GM10266 (cell line): ENCODE measurements at regions not wholly inside any gene's neighbourhood (a gene's known extent, or its start where the extent isn't known, plus 50 kb on each side); places are given as distances from the start of the nearest gene placed in this dataset.

Experiments
- DNase-seq: peaks from one replicate; pipeline ENCODE4 v3.0.0; 2012; ENCODE audit errors: extremely low spot score
- CTCF ChIP-seq: IDR thresholded peaks from 2 replicates; pipeline ENCODE4 v1.5.1; 2012; ENCODE audit warnings: mild to moderate bottlenecking, low read depth; ENCODE audit not compliant: control insufficient read depth, insufficient read depth; ENCODE audit errors: missing control alignments

DNA sequence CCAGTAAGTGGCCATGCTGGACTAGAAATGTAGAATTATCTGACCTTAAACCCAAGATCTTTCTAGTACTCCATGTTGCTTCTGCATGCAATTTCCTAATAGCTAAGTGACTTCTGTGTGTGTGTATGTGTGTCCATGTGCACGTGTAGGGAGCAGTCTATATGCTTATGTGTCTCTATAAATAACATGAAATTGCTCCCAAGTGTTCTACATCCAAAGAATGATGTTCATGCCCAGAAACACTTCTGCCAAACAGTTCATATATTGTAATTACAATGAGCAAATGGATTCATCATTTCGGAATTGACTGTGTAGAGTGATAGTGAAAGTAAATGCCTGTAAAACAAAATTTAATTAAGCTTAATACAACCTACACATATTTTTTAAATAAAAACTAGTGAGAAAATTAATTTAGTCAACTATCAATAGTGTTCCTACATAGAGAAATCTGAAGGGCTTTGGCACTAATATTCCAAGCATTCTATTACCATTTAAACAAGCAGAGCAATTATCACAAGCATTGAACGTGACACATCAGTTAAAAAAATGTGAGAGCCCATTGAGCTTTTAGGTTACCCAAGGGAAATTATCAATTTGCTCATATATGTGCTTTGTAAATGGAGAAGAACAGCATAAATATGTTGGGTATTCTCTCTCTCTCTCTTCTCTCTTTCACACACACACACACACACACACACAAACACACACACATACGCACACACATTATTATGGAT is 1067.4 kb downstream of the CNTNAP5 start:
- DNase-seq: no peak
- TF ChIP-seq CTCF: no peak

- no peak for TF ChIP-seq CTCF
Observed at GRCh38 chr2:125095826-125096225, 1070.7 kb downstream of the CNTNAP5 start.

DNA sequence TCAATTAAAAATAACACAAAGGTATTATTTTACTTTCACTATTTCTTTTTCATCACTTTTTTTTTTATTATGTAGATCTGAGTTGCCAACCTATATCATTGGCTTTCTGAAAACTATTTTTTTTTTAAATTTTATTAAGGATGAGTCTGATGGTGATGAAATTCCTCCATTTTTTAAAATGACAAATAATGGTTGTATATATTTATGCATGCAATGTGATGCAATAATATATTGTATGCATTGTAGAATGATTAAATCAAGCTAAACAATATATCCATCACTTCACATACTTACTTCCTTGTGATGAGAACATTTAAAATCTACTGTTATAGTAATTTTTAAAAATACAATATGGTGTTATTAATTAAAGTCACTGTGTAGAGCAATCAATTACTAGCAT is 1081.6 kb downstream of the CNTNAP5 start:
- TF ChIP-seq CTCF: no peak
- no peak for DNase-seq

More at GRCh38 chr2:125095826-125096225, 1070.7 kb downstream of the CNTNAP5 start:
- no peak for DNase-seq

DNA sequence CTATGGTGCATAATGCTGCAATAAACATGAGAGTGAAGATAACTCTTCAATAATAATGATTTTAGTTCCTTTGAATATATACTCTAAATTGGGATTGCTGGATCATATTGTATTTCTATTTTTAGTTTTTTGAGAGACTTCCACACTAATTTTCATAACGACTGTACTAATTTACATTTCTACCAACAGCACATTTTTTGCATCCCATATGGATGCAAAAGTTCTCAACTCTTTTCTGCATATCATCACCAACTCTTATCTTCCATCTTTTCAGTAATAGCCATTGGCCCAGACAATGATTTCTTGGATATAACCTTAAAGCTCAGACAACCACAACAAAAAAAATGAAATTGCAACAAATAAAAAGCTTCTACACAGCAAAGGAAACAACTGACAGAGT is 1082.4 kb downstream of the CNTNAP5 start:
- no peak for TF ChIP-seq CTCF
- no peak for DNase-seq

DNA sequence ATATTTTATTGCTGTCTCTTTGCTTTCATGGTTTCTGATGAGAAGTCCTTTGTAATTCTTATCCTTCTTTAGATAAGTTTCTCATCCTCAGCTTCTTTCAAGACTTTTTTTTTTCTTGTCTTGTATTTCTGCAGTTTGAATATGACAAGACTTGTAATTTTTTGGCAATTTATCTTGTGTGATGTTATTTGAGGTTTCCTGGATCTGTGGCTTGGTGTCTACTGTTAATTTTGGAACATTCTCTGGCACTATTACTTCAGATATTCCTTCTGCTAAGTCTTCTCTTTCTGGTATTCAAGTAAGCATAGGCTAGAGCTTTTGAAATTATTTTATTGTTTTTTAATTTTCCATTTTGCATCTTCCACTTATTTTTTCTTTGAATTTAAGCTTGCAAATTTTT is 1083.2 kb downstream of the CNTNAP5 start:
- no peak for TF ChIP-seq CTCF
- no peak for DNase-seq

DNA sequence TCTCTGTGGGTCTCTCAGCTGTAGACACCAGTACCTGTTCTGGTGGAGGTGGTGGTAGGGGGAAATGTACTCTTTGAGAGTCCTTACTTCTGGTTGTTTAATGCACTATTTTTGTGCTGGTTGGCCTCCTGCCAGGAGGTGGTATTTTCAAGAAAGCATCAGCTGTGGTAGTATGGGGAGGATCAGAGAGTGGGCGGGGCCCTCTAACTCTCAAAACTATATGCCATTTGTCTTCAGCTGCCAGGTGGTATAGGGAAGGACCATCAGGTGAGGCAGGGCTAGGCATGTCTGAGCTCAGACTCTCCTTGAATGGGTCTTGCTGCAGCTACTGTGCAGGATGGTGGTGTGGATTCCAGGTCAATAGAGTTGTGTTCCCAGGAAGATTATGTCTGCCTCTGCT is 1100.8 kb downstream of the CNTNAP5 start:
- DNase-seq: no peak
- no peak for TF ChIP-seq CTCF

- DNase-seq: no peak
- TF ChIP-seq CTCF: no peak
Observed at GRCh38 chr2:125160947-125161346, 1135.9 kb downstream of the CNTNAP5 start.
